Activated B cell treated with CpG ODN at 0.5 μM for 24 hours (primary cell): ENCODE measurements at regions not wholly inside any gene's neighbourhood (a gene's known extent, or its start where the extent isn't known, plus 50 kb on each side); places are given as distances from the start of the nearest gene placed in this dataset.
"Not testable (repeated sequence)": the region's sequence is repeated elsewhere in the genome, so short reads cannot be mapped to it uniquely, and the experiment has no call there.

Source experiments
- ATAC-seq: fragments of 200-7000 bp; cut with Tn5 transposase; one replicate; pipeline ENCODE4 v1.10.0; 2021; ENCODE audit warnings: low read depth, mild to moderate bottlenecking, moderate library complexity
- CTCF ChIA-PET: fragments of 350-600 bp; sonication (Branson Sonifier 250); formaldehyde crosslinking; loops from one replicate; lab custom pipeline; 2021; ENCODE audit warnings: antibody characterized with exemption; lab: Charles Lee
- POLR2A ChIA-PET: fragments of 350-600 bp; sonication (Branson Sonifier 250); formaldehyde crosslinking; loops from one replicate; lab custom pipeline; 2021; ENCODE audit warnings: antibody characterized with exemption; lab: Charles Lee
- DNase-seq: peaks from one replicate; pipeline ENCODE4 v3.0.0; 2022
- H3K27ac Mint-ChIP-seq: one replicate; pipeline ENCODE4 v1.8.0; 2020; ENCODE audit warnings: mixed read lengths
- H3K27me3 Mint-ChIP-seq: one replicate; pipeline ENCODE4 v1.8.0; 2021; ENCODE audit warnings: mixed read lengths
- H3K36me3 Mint-ChIP-seq: one replicate; pipeline ENCODE4 v1.8.0; 2021; ENCODE audit warnings: low read depth, mixed read lengths
- H3K4me1 Mint-ChIP-seq: one replicate; pipeline ENCODE4 v1.8.0; 2021; ENCODE audit warnings: mixed read lengths
- H3K4me3 Mint-ChIP-seq: one replicate; pipeline ENCODE4 v1.8.0; 2020; ENCODE audit warnings: mild to moderate bottlenecking, mixed read lengths
- H3K9me3 Mint-ChIP-seq: one replicate; pipeline ENCODE4 v1.8.0; 2020; ENCODE audit warnings: mixed read lengths
- intact Hi-C: fragments of 100-400 bp; cut with micrococcal nuclease; formaldehyde crosslinking; loops from one replicate; pipeline ENCODE4 v1.15.1; 2024
- TF ChIP-seq, protein P1 (sequence below): fragments of 200-600 bp; IDR thresholded peaks from one replicate; pipeline ENCODE4 v1.8.0; 2022; ENCODE audit warnings: antibody characterized with exemption, mild to moderate bottlenecking

DNA sequence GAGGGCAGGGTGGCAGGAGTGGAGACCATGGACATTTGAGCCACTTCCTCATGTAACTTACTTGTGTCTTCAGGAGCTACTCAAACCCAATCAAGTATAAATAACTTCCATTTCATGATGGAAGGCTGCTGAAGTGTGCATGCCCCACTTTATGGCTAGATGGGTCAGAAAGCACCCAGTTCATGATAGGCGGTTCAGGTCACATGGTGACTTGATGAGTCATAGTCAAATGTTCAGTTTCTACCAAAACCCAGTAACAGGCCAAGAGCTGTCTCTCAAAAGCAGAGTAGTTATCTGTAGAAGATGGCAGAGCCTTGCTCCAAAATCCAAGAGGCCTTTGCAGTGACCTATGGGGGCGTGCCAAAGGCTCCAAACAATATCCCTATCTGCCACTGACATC is 133.7 kb upstream of the TENT5A start:
- DNase-seq (no peak), ATAC-seq (no peak)
- intact Hi-C loops: no loop called here
- Mint-ChIP-seq H3K27me3 (no peaks in the 10 kb centered on the region), H3K36me3 (no peaks in the 10 kb centered on the region), H3K4me1 (no peaks in the 10 kb centered on the region), H3K9me3 (no peaks in the 10 kb centered on the region), H3K4me3 (no peak overlapping the region), H3K27ac (no peak overlapping the region)
- TF ChIP-seq, protein P1, sequence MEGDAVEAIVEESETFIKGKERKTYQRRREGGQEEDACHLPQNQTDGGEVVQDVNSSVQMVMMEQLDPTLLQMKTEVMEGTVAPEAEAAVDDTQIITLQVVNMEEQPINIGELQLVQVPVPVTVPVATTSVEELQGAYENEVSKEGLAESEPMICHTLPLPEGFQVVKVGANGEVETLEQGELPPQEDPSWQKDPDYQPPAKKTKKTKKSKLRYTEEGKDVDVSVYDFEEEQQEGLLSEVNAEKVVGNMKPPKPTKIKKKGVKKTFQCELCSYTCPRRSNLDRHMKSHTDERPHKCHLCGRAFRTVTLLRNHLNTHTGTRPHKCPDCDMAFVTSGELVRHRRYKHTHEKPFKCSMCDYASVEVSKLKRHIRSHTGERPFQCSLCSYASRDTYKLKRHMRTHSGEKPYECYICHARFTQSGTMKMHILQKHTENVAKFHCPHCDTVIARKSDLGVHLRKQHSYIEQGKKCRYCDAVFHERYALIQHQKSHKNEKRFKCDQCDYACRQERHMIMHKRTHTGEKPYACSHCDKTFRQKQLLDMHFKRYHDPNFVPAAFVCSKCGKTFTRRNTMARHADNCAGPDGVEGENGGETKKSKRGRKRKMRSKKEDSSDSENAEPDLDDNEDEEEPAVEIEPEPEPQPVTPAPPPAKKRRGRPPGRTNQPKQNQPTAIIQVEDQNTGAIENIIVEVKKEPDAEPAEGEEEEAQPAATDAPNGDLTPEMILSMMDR: no peak
- ChIA-PET POLR2A (no interaction called here), CTCF (no interaction called here)

DNA sequence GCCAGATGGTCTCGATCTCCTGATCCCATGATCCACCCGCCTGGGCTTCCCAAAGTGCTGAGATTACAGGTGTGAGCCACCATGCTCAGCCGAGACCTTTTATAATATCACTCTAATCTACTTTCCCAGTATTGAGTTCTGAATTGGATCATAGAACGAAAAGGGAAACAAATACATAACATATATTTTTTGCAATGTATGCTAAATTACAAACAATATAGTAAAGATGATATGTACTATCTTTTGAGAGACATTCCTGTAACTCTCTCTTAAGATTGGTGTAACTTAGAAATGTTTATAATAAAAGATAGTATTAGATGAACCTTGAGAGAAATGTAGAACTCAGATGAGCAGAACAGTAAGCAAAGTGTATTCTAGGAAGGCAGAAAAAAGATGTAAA is 129.2 kb upstream of the TENT5A start:
- no peaks in the 10 kb centered on the region for H3K27me3 Mint-ChIP-seq
- DNase-seq (no peak), ATAC-seq (no peak)
- no peaks in the 10 kb centered on the region for H3K9me3 Mint-ChIP-seq
- TF ChIP-seq, protein P1: no peak
- intact Hi-C loops: no loop called here
- CTCF ChIA-PET: no interaction called here
- no peak overlapping the region for H3K4me3 Mint-ChIP-seq
- H3K4me1 Mint-ChIP-seq: no peaks in the 10 kb centered on the region
- H3K36me3 Mint-ChIP-seq: no peaks in the 10 kb centered on the region
- POLR2A ChIA-PET: no interaction called here
- H3K27ac Mint-ChIP-seq: no peak overlapping the region

DNA sequence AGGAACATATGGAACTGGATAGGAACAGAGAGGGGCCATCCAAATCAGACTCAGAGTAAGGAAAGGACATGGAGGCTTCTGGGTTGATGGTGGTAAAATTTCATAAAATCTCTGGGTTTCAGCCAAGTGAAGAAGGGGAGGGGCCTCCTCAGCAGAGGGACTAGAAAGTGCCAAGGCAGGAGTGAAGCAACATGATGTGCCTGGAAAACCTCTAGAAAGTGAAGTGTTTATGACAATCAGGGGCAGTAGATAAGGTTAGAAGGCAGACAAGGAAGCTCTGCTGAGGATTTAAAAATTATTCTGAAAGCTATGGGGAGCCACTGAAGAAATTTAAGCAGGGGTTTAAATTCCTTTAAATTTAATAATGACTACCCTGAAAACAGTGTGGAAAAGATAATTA is 126.0 kb upstream of the TENT5A start:
- H3K4me3 Mint-ChIP-seq: no peak overlapping the region
- H3K27ac Mint-ChIP-seq: no peak overlapping the region
- POLR2A ChIA-PET: no interaction called here
- no peaks in the 10 kb centered on the region for H3K36me3 Mint-ChIP-seq
- H3K27me3 Mint-ChIP-seq: no peaks in the 10 kb centered on the region
- ATAC-seq: no peak
- DNase-seq: no peak
- TF ChIP-seq, protein P1: no peak
- H3K9me3 Mint-ChIP-seq: peaks cover 9% of the 10 kb centered on the region
- intact Hi-C loops: no loop called here
- CTCF ChIA-PET: no interaction called here
- H3K4me1 Mint-ChIP-seq: no peaks in the 10 kb centered on the region

DNA sequence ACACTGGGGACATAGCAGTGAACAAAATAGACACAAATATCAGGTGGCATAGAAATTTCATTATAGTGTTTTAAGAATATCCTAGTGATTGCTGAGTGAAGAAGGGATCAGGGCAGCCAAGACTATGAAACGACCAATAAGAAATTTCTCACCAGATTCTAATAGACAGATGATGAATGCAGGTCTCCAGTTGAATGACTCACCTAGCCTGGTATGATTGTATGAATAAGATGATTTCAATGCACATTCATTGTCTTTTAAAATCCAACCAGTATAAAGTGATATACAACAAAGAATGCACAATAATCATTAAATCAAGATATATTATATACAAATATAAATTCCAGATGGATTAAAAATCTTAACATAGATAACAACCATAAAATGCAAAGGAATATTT is 124.5 kb upstream of the TENT5A start:
- DNase-seq: no peak
- ATAC-seq: no peak
- TF ChIP-seq, protein P1: no peak
- ChIA-PET POLR2A (no interaction called here), CTCF (no interaction called here)
- H3K27ac Mint-ChIP-seq: no peak overlapping the region
- peaks cover 17% of the 10 kb centered on the region for H3K9me3 Mint-ChIP-seq
- no peaks in the 10 kb centered on the region for H3K27me3 Mint-ChIP-seq
- H3K4me3 Mint-ChIP-seq: no peak overlapping the region
- H3K4me1 Mint-ChIP-seq: no peaks in the 10 kb centered on the region
- intact Hi-C loops: no loop called here
- no peaks in the 10 kb centered on the region for H3K36me3 Mint-ChIP-seq

DNA sequence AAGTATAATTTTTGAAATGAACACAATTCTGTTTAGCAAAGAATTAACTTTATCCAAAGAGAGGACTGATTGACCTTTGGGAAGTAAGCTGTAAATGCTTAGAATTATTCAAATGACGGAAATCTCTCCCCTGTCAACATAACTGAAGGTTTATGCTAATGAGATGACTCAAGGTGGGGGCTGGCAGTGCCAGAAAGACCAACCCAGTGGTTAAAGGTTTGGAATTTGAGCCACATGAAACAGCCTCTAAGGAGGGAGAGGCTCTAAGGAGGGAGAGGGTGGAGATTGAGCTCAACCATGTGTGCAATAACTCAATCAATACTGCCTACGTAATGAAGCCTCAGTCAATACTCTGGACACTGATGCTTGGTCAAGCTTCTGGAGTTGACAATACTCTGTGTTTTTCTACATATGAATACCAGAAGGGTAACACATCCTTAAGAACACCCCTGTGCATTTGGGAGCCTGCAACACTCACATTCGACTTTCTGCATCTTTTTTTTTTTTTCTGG is 123.4 kb upstream of the TENT5A start:
- intact Hi-C loops: no loop called here
- TF ChIP-seq, protein P1: no peak
- Mint-ChIP-seq H3K4me1 (no peaks in the 10 kb centered on the region), H3K4me3 (no peak overlapping the region), H3K27me3 (no peaks in the 10 kb centered on the region), H3K27ac (no peak overlapping the region), H3K9me3 (peaks cover 20% of the 10 kb centered on the region), H3K36me3 (no peaks in the 10 kb centered on the region)
- no peak for DNase-seq
- ChIA-PET CTCF (no interaction called here), POLR2A (no interaction called here)
- no peak for ATAC-seq

DNA sequence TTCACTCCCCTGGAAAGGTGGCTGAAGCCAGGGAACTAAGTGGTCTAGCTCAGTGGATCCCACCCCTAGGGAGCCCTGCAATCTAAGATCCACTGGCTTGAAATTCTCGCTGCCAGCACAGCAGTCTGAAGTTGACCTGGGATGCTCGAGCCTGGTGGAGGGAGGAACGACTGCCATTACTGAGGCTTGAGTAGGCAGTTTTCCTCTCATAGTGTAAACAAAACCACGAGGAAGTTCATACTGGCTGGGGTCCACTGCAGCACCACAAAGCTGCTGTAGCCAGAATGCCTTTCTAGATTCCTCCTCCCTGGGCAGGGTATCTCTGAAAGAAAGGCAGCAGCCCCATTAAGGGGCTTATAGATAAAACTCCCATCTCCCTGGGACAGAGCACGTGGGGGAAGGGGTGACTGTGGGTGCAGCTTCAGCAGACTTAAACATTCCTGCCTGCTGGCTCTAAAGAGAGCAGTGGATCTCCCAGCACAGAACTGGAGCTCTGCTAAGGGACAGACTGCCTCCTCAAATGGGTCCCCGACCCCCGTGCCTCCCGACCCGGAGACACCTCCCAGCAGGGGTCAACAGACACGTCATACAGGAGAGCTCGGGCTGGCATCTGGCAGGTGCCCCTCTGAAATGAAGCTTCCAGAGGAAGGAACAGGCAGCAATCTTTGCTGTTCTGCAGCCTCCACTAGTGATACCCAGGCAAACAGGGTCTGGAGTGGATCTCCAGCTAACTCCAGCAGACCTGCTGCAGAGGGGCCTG is 117.4 kb upstream of the TENT5A start:
- CTCF ChIA-PET, H3K4me1 Mint-ChIP-seq, DNase-seq, ATAC-seq, H3K4me3 Mint-ChIP-seq, intact Hi-C loops, H3K36me3 Mint-ChIP-seq, H3K27ac Mint-ChIP-seq, H3K27me3 Mint-ChIP-seq, POLR2A ChIA-PET: not testable (repeated sequence)
- peaks cover 20% of the 10 kb centered on the region for H3K9me3 Mint-ChIP-seq
